ENCODE measurements at regions not wholly inside any gene's neighbourhood (a gene's known extent, or its start where the extent isn't known, plus 50 kb on each side); places are given as distances from the start of the nearest gene placed in this dataset.

- TF ChIP-seq POLR2A (IDR thresholded peaks at IDR 0.05) (no peak), CTCF (IDR thresholded peaks at IDR 0.05) (no peak)
Observed at GRCh38 chr5:61806491-61807020, 474.5 kb downstream of the ZSWIM6 start.
